HepG2 (cell line): ENCODE measurements at regions not wholly inside any gene's neighbourhood (a gene's known extent, or its start where the extent isn't known, plus 50 kb on each side); places are given as distances from the start of the nearest gene placed in this dataset.

Experiments
- ATAC-seq: fragments of 200-7000 bp; cut with Tn5 transposase; 3 replicates; pipeline ENCODE4 v1.9.1; 2020; ENCODE audit warnings: mild to moderate bottlenecking, moderate library complexity
- BruUV-seq: library from RNA; stranded (reverse); fragments of 400-500 nt; replicated peaks from 2 replicates; lab custom pipeline; 2021; lab: Mats Ljungman, UMichigan
- CTCF ChIA-PET: fragments of 300-600 bp; formaldehyde crosslinking; extraction: SDS; loops from one replicate; lab custom pipeline; 2021; ENCODE audit warnings: low total read pairs, inconsistent platforms, low intra/inter-chr PET ratio; lab: Yijun Ruan, JAX
- POLR2A ChIA-PET: fragments of 350-600 bp; sonication (Branson Sonifier 250); formaldehyde crosslinking; loops from one replicate; lab custom pipeline; 2020; ENCODE audit warnings: antibody characterized with exemption, inconsistent platforms; lab: Yijun Ruan, JAX
- DNase-seq: peaks from one replicate; pipeline ENCODE4 v3.0.0-alpha.2; 2015; ENCODE audit warnings: low spot score
- FAIRE-seq: peaks from 3 replicates; lab custom pipeline; 2011; peaks lifted over from hg19 to GRCh38; lab: Jason Lieb, UNC
- H2AFZ ChIP-seq: one replicate; pipeline ENCODE4 v1.6.1; 2011; ENCODE audit warnings: low read length, inconsistent platforms
- H3K27ac ChIP-seq: fragments of 300-600 bp; 3 replicates; pipeline ENCODE4 v1.8.0; 2011; ENCODE audit warnings: mixed run types, mild to moderate bottlenecking, mixed read lengths, low read length, inconsistent platforms; ENCODE audit not compliant: insufficient read depth; ENCODE audit errors: extremely low read length
- H3K27me3 ChIP-seq, 2 experiments: fragments of 200-600 bp in 1 of 2; 2 replicates in 1 of 2; 3 replicates in 1 of 2; pipeline versions ENCODE4 v1.6.0 to v1.8.0; 2011; ENCODE audit warnings: low read length in 2 of 2, mild to moderate bottlenecking in 2 of 2, moderate library complexity in 2 of 2, inconsistent platforms in 1 of 2; ENCODE audit not compliant: insufficient read depth in 2 of 2, control insufficient read depth in 1 of 2
- H3K36me3 ChIP-seq, 2 experiments: fragments of 200-600 bp in 1 of 2; replicated peaks in 1 of 2; 2 replicates in 1 of 2; 3 replicates in 1 of 2; pipeline versions ENCODE4 v1.5.1 to v1.8.0; 2011; ENCODE audit warnings: low read length in 2 of 2, inconsistent platforms in 1 of 2; ENCODE audit not compliant: insufficient read depth in 2 of 2, control insufficient read depth in 1 of 2
- H3K4me1 ChIP-seq: 2 replicates; pipeline ENCODE4 v1.5.1; 2012; ENCODE audit warnings: low read length, inconsistent platforms; ENCODE audit not compliant: insufficient read depth
- H3K4me2 ChIP-seq: 2 replicates; pipeline ENCODE4 v1.6.0; 2011; ENCODE audit warnings: low read depth, low read length, inconsistent platforms
- H3K4me3 ChIP-seq, 3 experiments: fragments of 200-600 bp in 1 of 3; sonication (generic), shearing (Covaris generic) in 1 of 3; replicated peaks in 1 of 3; 2 replicates each; pipeline ENCODE4 v1.5.1; 2011 to 2016; ENCODE audit warnings: low read length in 3 of 3, inconsistent platforms in 2 of 3, low read depth in 2 of 3, mild to moderate bottlenecking in 2 of 3, control low read depth in 1 of 3, mixed read lengths in 1 of 3; ENCODE audit not compliant: insufficient read depth in 1 of 3
- H3K79me2 ChIP-seq: one replicate; pipeline ENCODE4 v1.6.1; 2011; ENCODE audit warnings: low read length, inconsistent platforms; ENCODE audit not compliant: insufficient read depth
- H3K9ac ChIP-seq: 2 replicates; pipeline ENCODE4 v1.6.0; 2011; ENCODE audit warnings: mild to moderate bottlenecking, low read depth, low read length, inconsistent platforms; ENCODE audit not compliant: insufficient read depth
- H3K9me3 ChIP-seq: 2 replicates; pipeline ENCODE4 v1.5.1; 2012; ENCODE audit warnings: mild to moderate bottlenecking, low read length
- H4K20me1 ChIP-seq: 2 replicates; pipeline ENCODE4 v1.6.0; 2011; ENCODE audit warnings: inconsistent platforms, mild to moderate bottlenecking, low read length, moderate library complexity; ENCODE audit not compliant: insufficient read depth
- ARNTL ChIP-seq: sonication (generic); formaldehyde crosslinking; IDR thresholded peaks from 2 replicates; pipeline ENCODE4 v1.4.0; 2020; ENCODE audit warnings: mild to moderate bottlenecking, missing genetic modification reagents
- KAT8 ChIP-seq: IDR thresholded peaks from 2 replicates; pipeline ENCODE4 v1.6.1; 2016; ENCODE audit warnings: missing genetic modification reagents, missing compliant biosample characterization
- SIX1 ChIP-seq: sonication (generic); formaldehyde crosslinking; IDR thresholded peaks from 2 replicates; pipeline ENCODE4 v1.4.0; 2020; ENCODE audit warnings: missing genetic modification reagents, borderline replicate concordance
- SNAPC4 ChIP-seq: sonication (generic); formaldehyde crosslinking; IDR thresholded peaks from 2 replicates; pipeline ENCODE4 v1.4.0; 2020; ENCODE audit warnings: mild to moderate bottlenecking, missing genetic modification reagents
- SOX13 ChIP-seq, 3 experiments: fragments of 450-650 bp in 1 of 3; sonication (generic) in 1 of 3; formaldehyde crosslinking in 1 of 3; IDR thresholded peaks in 2 of 3; conservative IDR thresholded peaks in 1 of 3; 2 replicates each; pipeline versions ENCODE4 v1.5.0 to v1.6.1; 2016 to 2020; ENCODE audit warnings: antibody characterized with exemption in 1 of 3, mild to moderate bottlenecking in 1 of 3, missing compliant biosample characterization in 1 of 3, missing genetic modification reagents in 1 of 3, moderate library complexity in 1 of 3
- ZBTB21 ChIP-seq: sonication (generic); formaldehyde crosslinking; IDR thresholded peaks from 2 replicates; pipeline ENCODE4 v1.4.0; 2020; ENCODE audit warnings: missing genetic modification reagents
- ZNF782 ChIP-seq: sonication (generic); formaldehyde crosslinking; IDR thresholded peaks from 2 replicates; pipeline ENCODE4 v1.4.0; 2020; ENCODE audit warnings: missing genetic modification reagents, mild to moderate bottlenecking, borderline replicate concordance
- WGBS: methylation state at CpG from one replicate; pipeline ENCODE4 v1.1.6; 2017; ENCODE audit warnings: low lambda C conversion rate; 5-methylcytosine and 5-hydroxymethylcytosine counted together
- in situ Hi-C: cut with HindIII; loops from 2 replicates; pipeline ENCODE4 v1.10.0; 2017; ENCODE audit warnings: low pct_unique_long_range_greater_than_20kb; ENCODE audit not compliant: extremely low pct_ligation_motif_present
- intact Hi-C: fragments of 100-400 bp; cut with micrococcal nuclease; formaldehyde crosslinking; loops from one replicate; pipeline ENCODE4 v1.10.0; 2022; ENCODE audit not compliant: unreplicated experiment
- TF ChIP-seq, protein P1 (sequence below): sonication (generic); formaldehyde crosslinking; IDR thresholded peaks from 2 replicates; pipeline ENCODE4 v1.4.0; 2020; ENCODE audit warnings: missing genetic modification reagents

GRCh38 chr6:84870672-84871071 is 106.3 kb upstream of the TBX18 start:
- Histone ChIP-seq H3K36me3 (no peaks in the 10 kb centered on the region), H3K9ac (no peak overlapping the region), H4K20me1 (no peaks in the 10 kb centered on the region), H3K4me2 (no peak overlapping the region), H3K4me1 (no peaks in the 10 kb centered on the region), H2AFZ (no peak overlapping the region), H3K27me3 (no peaks in the 10 kb centered on the region), H3K4me3 (no peak overlapping the region), H3K9me3 (no peaks in the 10 kb centered on the region), H3K79me2 (no peaks in the 10 kb centered on the region), H3K27ac (no peak overlapping the region)
- TF ChIP-seq SOX13 (IDR thresholded peaks at IDR 0.05) (no peak), SOX13 (CRISPR knock-in tag; conservative IDR thresholded peaks at IDR 0.05 in 1 of 2, IDR thresholded peaks at IDR 0.05 in 1 of 2) (no peak), ARNTL (no peak), KAT8 (CRISPR knock-in tag) (no peak), SIX1 (CRISPR knock-in tag) (no peak), ZBTB21 (CRISPR knock-in tag) (no peak), SNAPC4 (no peak), ZNF782 (CRISPR knock-in tag) (no peak)
- TF ChIP-seq, protein P1, sequence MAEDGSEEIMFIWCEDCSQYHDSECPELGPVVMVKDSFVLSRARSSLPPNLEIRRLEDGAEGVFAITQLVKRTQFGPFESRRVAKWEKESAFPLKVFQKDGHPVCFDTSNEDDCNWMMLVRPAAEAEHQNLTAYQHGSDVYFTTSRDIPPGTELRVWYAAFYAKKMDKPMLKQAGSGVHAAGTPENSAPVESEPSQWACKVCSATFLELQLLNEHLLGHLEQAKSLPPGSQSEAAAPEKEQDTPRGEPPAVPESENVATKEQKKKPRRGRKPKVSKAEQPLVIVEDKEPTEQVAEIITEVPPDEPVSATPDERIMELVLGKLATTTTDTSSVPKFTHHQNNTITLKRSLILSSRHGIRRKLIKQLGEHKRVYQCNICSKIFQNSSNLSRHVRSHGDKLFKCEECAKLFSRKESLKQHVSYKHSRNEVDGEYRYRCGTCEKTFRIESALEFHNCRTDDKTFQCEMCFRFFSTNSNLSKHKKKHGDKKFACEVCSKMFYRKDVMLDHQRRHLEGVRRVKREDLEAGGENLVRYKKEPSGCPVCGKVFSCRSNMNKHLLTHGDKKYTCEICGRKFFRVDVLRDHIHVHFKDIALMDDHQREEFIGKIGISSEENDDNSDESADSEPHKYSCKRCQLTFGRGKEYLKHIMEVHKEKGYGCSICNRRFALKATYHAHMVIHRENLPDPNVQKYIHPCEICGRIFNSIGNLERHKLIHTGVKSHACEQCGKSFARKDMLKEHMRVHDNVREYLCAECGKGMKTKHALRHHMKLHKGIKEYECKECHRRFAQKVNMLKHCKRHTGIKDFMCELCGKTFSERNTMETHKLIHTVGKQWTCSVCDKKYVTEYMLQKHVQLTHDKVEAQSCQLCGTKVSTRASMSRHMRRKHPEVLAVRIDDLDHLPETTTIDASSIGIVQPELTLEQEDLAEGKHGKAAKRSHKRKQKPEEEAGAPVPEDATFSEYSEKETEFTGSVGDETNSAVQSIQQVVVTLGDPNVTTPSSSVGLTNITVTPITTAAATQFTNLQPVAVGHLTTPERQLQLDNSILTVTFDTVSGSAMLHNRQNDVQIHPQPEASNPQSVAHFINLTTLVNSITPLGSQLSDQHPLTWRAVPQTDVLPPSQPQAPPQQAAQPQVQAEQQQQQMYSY (CRISPR knock-in tag), result no peak
- in situ Hi-C loops (no loop called here), intact Hi-C loops (no loop called here)
- POLR2A ChIA-PET, result no interaction called here
- CTCF ChIA-PET, result no interaction called here
- ATAC-seq (no peak), FAIRE-seq (no peak), DNase-seq (no peak)
- BruUV-seq, result no TSS peak
- 3% methylated on average over 2 of the region's 2 CpGs for WGBS
